ENCODE measurements at regions not wholly inside any gene's neighbourhood (a gene's known extent, or its start where the extent isn't known, plus 50 kb on each side); places are given as distances from the start of the nearest gene placed in this dataset.

- TF ChIP-seq, protein P1, sequence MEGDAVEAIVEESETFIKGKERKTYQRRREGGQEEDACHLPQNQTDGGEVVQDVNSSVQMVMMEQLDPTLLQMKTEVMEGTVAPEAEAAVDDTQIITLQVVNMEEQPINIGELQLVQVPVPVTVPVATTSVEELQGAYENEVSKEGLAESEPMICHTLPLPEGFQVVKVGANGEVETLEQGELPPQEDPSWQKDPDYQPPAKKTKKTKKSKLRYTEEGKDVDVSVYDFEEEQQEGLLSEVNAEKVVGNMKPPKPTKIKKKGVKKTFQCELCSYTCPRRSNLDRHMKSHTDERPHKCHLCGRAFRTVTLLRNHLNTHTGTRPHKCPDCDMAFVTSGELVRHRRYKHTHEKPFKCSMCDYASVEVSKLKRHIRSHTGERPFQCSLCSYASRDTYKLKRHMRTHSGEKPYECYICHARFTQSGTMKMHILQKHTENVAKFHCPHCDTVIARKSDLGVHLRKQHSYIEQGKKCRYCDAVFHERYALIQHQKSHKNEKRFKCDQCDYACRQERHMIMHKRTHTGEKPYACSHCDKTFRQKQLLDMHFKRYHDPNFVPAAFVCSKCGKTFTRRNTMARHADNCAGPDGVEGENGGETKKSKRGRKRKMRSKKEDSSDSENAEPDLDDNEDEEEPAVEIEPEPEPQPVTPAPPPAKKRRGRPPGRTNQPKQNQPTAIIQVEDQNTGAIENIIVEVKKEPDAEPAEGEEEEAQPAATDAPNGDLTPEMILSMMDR (IDR thresholded peaks at IDR 0.05; ENCODE audit: poor library complexity): no peak
- TF ChIP-seq EZH2phosphoT487 (IDR thresholded peaks at IDR 0.05; ENCODE audit: low read depth, severe bottlenecking, unreplicated experiment) (no peak), EZH2 (IDR thresholded peaks at IDR 0.05; ENCODE audit: borderline replicate concordance) (no peak)
Measured at GRCh38 chr13:37164635-37165034, 59.2 kb upstream of the CSNK1A1L start.

Measured in hepatocyte (in vitro differentiated cells).